Fibroblast of lung (primary cell): ENCODE measurements at regions not wholly inside any gene's neighbourhood (a gene's known extent, or its start where the extent isn't known, plus 50 kb on each side); places are given as distances from the start of the nearest gene placed in this dataset.

Experiments used
- CTCF ChIP-seq, 2 donors: IDR thresholded peaks in 1 of 2; conservative IDR thresholded peaks in 1 of 2; 1 replicate in 1 of 2; 2 replicates in 1 of 2; pipeline ENCODE4 v1.5.1; 2011 to 2012; ENCODE audit warnings: low read length in 2 of 2, control low read depth in 1 of 2, inconsistent platforms in 1 of 2, low read depth in 1 of 2, mild to moderate bottlenecking in 1 of 2
- EZH2 ChIP-seq: IDR thresholded peaks from 2 replicates; pipeline ENCODE4 v1.5.1; 2012; ENCODE audit warnings: low read length, control low read depth, mild to moderate bottlenecking; ENCODE audit errors: missing control alignments

- no peak for TF ChIP-seq EZH2
- no peak for TF ChIP-seq CTCF (conservative IDR thresholded peaks at IDR 0.05 in 1 of 2, IDR thresholded peaks at IDR 0.05 in 1 of 2; ENCODE audit: low read depth in 1 of 2, low read length in 2 of 2)
Observed at GRCh38 chr12:4059898-4060568, 186.8 kb upstream of the PARP11 start.
